OCI-LY1 (cell line): ENCODE measurements at regions not wholly inside any gene's neighbourhood (a gene's known extent, or its start where the extent isn't known, plus 50 kb on each side); places are given as distances from the start of the nearest gene placed in this dataset.

ENCODE experiments used
- H2AFZ ChIP-seq: fragments of 200-600 bp; sonication (generic), shearing (Covaris generic); 2 replicates; pipeline ENCODE4 v1.6.0; 2014; ENCODE audit warnings: antibody characterized with exemption, mild to moderate bottlenecking, low read length
- H3F3A ChIP-seq: fragments of 200-600 bp; sonication (generic), shearing (Covaris generic); 2 replicates; pipeline ENCODE4 v1.6.0; 2014; ENCODE audit warnings: mild to moderate bottlenecking, antibody characterized with exemption, low read length, moderate library complexity; ENCODE audit not compliant: insufficient read depth
- H3K27ac ChIP-seq: fragments of 200-600 bp; sonication (generic); 2 replicates; pipeline ENCODE4 v1.5.1; 2014; ENCODE audit warnings: low read length, mixed run types, mild to moderate bottlenecking, low read depth; ENCODE audit not compliant: poor library complexity, severe bottlenecking
- H3K27me3 ChIP-seq: fragments of 200-600 bp; sonication (generic); 2 replicates; pipeline ENCODE4 v1.6.0; 2014; ENCODE audit warnings: antibody characterized with exemption, mild to moderate bottlenecking, low read length, moderate library complexity; ENCODE audit not compliant: insufficient read depth
- H3K36me3 ChIP-seq: fragments of 200-600 bp; sonication (generic); 2 replicates; pipeline ENCODE4 v1.6.1; 2014; ENCODE audit warnings: mild to moderate bottlenecking, antibody characterized with exemption, low read length, moderate library complexity, mixed read lengths; ENCODE audit not compliant: insufficient read depth
- H3K4me1 ChIP-seq: fragments of 200-600 bp; sonication (generic); 2 replicates; pipeline ENCODE4 v1.5.1; 2014; ENCODE audit warnings: mild to moderate bottlenecking, low read length, moderate library complexity; ENCODE audit not compliant: insufficient read depth, severe bottlenecking
- H3K4me2 ChIP-seq: fragments of 200-600 bp; sonication (generic), shearing (Covaris generic); 2 replicates; pipeline ENCODE4 v1.6.1; 2014; ENCODE audit warnings: low read length
- H3K4me3 ChIP-seq: fragments of 200-600 bp; sonication (generic); 2 replicates; pipeline ENCODE4 v1.5.1; 2014; ENCODE audit warnings: low read length, low read depth, mild to moderate bottlenecking, mixed read lengths; ENCODE audit not compliant: poor library complexity, severe bottlenecking
- H3K79me2 ChIP-seq: fragments of 200-600 bp; shearing (Covaris generic); 2 replicates; pipeline ENCODE4 v1.6.1; 2016; ENCODE audit warnings: mixed run types, low read length, mixed read lengths; ENCODE audit not compliant: insufficient read depth
- H3K9ac ChIP-seq: fragments of 200-600 bp; sonication (generic), shearing (Covaris generic); 2 replicates; pipeline ENCODE4 v1.6.1; 2014; ENCODE audit warnings: mild to moderate bottlenecking, low read length, mixed read lengths
- H3K9me2 ChIP-seq: fragments of 200-600 bp; sonication (generic), shearing (Covaris generic); 2 replicates; pipeline ENCODE4 v1.6.1; 2014; ENCODE audit warnings: low read depth, mild to moderate bottlenecking, low read length, mixed read lengths
- H3K9me3 ChIP-seq: fragments of 200-600 bp; shearing (Covaris generic); 2 replicates; pipeline ENCODE4 v1.6.1; 2014; ENCODE audit warnings: low read length, mixed read lengths
- H4K20me1 ChIP-seq: fragments of 200-600 bp; sonication (generic), shearing (Covaris generic); 2 replicates; pipeline ENCODE4 v1.6.0; 2016; ENCODE audit warnings: mild to moderate bottlenecking, low read length; ENCODE audit not compliant: insufficient read depth
- CTCF ChIP-seq: fragments of 200-600 bp; sonication (generic), shearing (Covaris generic); IDR thresholded peaks from 2 replicates; pipeline ENCODE4 v1.5.1; 2017; ENCODE audit warnings: mild to moderate bottlenecking, antibody characterized with exemption, low read length, moderate library complexity, mixed read lengths
- EZH2 ChIP-seq: fragments of 200-600 bp; sonication (generic), shearing (Covaris generic); IDR thresholded peaks from 2 replicates; pipeline ENCODE4 v1.8.0; 2017; ENCODE audit warnings: borderline replicate concordance, mixed run types, mild to moderate bottlenecking, antibody characterized with exemption, low read length, moderate library complexity, mixed read lengths

- Histone ChIP-seq H3F3A (no peaks in the 10 kb centered on the region), H3K9me2 (no peaks in the 10 kb centered on the region), H3K79me2 (no peaks in the 10 kb centered on the region), H4K20me1 (no peaks in the 10 kb centered on the region), H3K4me2 (no peak overlapping the region), H3K4me1 (no peaks in the 10 kb centered on the region), H2AFZ (no peak overlapping the region), H3K27me3 (no peaks in the 10 kb centered on the region), H3K9me3 (no peaks in the 10 kb centered on the region), H3K36me3 (no peaks in the 10 kb centered on the region), H3K4me3 (no peak overlapping the region), H3K27ac (no peak overlapping the region), H3K9ac (no peak overlapping the region)
- TF ChIP-seq CTCF (no peak), EZH2 (no peak)
These were observed 98.6 kb upstream of the MSX2 start for GRCh38 chr5:174625591-174626350.

- Histone ChIP-seq H2AFZ (no peak overlapping the region), H3K36me3 (no peaks in the 10 kb centered on the region), H4K20me1 (no peaks in the 10 kb centered on the region), H3F3A (no peaks in the 10 kb centered on the region), H3K9ac (no peak overlapping the region), H3K4me1 (no peaks in the 10 kb centered on the region), H3K27ac (no peak overlapping the region), H3K4me3 (no peak overlapping the region), H3K9me3 (no peaks in the 10 kb centered on the region), H3K79me2 (no peaks in the 10 kb centered on the region), H3K27me3 (no peaks in the 10 kb centered on the region), H3K4me2 (no peak overlapping the region), H3K9me2 (no peaks in the 10 kb centered on the region)
- TF ChIP-seq CTCF (no peak), EZH2 (no peak)
These were observed 97.9 kb upstream of the MSX2 start for GRCh38 chr5:174626369-174626920.

- H3K9me3 ChIP-seq: no peaks in the 10 kb centered on the region
- H3K9ac ChIP-seq: no peak overlapping the region
- no peak overlapping the region for H2AFZ ChIP-seq
- H3K9me2 ChIP-seq: no peaks in the 10 kb centered on the region
- no peaks in the 10 kb centered on the region for H3K4me1 ChIP-seq
- H3K27me3 ChIP-seq: no peaks in the 10 kb centered on the region
- no peaks in the 10 kb centered on the region for H4K20me1 ChIP-seq
- H3F3A ChIP-seq: no peaks in the 10 kb centered on the region
- no peak overlapping the region for H3K4me3 ChIP-seq
- no peaks in the 10 kb centered on the region for H3K36me3 ChIP-seq
- no peaks in the 10 kb centered on the region for H3K79me2 ChIP-seq
- TF ChIP-seq CTCF (no peak), EZH2 (no peak)
- no peak overlapping the region for H3K4me2 ChIP-seq
- no peak overlapping the region for H3K27ac ChIP-seq
These were observed 88.3 kb upstream of the MSX2 start for GRCh38 chr5:174636094-174636493.
